ENCODE measurements at regions not wholly inside any gene's neighbourhood (a gene's known extent, or its start where the extent isn't known, plus 50 kb on each side); places are given as distances from the start of the nearest gene placed in this dataset.

DNA sequence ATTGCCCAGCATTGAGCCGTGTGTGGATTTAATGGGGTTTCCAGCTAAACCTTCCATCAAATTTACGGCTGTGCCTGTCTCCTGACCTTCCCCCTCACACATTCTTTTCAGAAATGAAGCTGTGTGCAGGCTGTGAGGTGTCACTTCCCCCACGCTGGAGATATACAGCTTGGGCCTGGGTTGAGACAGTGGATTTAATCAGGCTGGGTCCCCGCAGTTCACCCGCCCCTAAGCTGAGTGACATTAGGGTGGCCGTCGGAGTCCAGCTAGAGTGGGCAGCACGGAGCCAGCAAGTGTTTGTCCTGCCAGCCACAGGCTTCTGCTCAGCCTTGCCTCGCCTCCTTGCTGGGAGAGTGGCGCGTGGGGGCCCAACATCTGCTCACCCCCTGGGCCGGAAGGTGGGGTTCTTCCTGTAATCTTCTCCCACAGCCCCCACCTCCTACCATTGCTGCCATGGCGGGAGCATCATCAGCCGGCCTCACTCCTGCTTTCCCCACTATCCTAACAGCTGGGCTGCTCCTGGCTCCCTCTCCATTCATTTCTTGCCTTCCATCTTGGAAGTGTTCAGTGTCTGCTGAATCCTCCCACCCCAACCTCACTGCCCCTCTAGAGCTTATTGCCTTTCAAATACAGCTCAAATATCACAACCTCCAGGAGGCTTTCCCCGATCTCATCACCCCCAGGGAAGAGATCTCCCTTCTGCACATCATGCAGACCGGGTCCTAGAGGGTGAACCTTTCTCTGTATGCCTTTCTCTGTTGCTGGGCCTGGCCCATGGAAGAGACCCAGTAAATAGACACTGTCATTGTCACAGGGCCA is 149.0 kb downstream of the GLI2 start:
- FAIRE-seq = no peak

DNA sequence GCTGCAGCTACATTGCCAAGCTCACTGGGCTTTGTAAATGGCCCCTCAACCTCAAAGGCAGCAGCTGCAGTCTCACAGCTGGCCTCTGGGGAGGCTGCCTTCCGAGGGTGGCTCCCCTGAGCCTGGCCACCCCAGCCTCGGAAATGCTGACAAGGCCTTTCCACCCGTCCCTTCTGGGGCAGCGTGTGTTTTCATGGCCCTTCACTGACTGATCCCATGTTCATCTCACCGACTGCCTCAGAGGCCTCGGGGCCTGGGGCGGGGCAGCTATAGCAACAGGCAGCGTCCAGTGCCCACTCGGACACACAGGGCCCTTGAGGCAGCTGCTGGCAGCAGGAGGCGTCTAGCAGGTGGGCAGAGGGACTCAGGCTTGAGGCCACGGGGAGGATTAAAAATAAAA is 149.7 kb downstream of the GLI2 start:
- no peak for FAIRE-seq

DNA sequence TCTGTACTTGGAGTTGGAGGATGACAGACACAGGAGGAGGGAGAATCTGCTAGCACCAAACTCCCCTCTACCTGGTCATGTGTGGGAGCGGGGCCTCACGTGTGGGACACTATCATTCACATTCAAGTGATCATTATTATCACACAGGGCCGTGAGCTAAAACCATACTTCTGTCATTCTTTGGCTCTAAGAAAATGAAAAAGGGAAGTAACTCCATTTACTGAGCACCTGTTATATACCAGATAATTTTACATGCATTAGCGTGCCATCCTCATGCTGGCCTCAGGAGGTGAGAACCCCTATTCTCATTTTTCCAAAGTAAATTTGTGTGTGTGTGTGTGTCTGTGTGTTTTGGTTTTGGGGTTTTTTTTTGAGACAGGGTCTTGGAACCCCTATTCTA is 150.1 kb downstream of the GLI2 start:
- FAIRE-seq = no peak

DNA sequence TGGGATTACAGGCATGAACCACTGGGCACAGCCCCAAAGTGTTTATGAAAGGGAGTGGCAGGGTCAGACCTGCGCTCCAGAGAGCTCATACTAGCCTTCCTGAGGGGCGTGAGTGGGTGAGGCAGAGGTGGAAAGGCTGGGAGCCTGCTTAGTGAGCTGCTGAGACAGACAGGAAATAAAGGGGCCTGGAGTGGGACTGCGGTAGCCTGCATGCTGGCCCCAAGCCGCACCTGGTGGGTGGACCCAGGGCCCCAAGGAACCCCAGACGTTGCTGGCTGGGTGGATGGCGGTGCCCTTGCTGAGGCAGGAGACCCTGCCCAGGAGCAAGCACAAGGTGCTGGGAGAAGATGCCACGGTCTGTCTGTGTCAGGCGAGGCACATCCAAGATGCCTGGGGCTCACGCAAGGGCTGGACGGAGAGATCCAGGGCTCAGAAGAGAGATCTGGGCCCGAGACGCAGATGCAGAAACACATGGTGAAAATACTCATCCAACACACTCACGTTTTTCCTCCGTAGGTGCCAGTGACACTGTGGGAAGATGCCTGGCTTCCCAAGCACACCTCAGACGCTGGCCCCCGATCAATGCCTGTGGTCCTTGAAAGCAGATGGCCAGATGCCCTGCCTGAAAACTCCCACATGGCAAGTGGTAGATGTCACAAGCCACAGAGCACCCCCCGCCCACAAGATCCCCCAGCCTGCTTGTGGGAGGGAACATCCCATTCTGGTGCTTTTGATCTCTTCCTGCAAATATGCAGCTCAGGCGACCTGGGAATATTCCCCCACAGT is 151.1 kb downstream of the GLI2 start:
- FAIRE-seq = no peak

DNA sequence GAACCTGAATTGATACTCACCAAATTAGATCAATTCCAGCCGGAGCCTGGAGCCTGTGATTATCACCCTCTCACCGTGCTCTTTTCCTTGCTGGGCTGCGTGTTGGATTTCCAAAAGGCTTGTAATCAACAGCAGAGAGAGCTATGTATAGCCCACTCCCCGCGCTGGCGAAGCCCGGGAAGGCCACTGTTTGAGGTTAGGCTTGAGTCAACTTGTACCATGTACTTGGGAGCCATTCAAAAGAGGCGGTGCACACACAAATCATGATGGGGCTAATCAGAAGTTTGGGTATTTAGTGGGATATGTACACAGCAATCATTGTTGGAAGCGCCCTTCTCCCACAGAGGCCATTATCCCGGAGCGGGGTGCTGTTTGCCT is 151.6 kb downstream of the GLI2 start:
- no peak for FAIRE-seq

DNA sequence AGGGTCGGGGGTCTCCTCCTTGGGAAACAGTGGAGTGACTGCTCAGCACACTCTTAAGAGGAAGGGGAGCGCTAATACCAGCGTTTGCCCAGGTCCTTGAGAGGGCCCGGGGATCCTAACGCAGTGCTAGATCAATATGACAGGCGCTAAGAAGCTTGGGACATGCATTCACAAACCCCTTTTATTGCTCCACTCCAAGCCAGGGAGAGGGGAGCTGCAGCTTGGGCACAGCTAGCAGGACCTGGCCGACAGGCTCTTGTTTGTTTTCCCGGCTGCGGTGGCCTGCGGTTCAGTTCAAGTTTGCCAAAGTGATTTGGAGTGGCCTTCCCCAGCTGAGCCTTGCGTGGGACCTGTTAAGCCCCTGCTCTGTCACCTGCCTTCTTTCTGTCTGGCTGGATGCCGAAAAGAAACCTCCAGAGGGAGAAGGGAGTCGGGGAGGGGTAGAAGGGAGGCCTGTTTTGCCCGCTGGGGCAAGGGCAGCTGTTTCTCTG is 152.1 kb downstream of the GLI2 start:
- no peak for FAIRE-seq

DNA sequence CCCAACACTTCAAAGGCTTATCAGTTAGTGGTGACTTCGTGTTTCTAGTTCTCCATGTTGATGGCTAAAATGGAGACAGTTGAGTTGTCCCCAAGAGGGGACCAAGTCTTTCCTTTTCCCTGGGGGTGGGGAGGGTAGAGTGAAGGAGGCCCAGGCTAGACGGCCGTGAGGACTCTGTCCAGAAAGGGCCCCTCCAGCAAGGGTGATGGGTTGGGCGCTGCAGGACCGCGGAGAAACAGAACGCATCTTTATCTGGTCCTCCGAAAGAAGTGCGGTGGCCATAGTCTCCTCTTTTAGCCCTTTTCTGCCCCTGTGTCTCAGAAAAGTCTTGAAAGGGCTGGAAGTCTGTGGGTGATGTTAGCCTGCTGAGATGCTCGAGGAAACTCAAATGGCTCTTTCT is 153.2 kb downstream of the GLI2 start:
- no peak for FAIRE-seq

DNA sequence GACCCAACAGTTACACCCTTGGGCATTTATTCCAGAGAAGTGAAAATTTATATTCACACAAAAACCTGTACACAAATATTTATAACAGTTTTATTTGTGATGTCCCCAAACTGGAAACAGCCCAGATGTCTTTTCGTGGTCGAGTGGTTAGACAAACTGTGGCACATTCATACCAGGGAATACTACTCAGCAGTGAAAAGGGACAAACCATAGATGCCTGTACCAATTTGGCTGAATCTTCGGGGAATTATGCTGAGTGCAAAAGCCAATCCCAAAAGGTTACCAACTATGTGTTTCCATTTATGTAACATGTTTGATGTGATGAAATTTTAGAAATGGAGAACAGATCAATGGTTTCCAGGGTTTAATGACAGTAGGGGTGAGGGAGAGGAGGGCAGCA is 154.3 kb downstream of the GLI2 start:
- FAIRE-seq = no peak

DNA sequence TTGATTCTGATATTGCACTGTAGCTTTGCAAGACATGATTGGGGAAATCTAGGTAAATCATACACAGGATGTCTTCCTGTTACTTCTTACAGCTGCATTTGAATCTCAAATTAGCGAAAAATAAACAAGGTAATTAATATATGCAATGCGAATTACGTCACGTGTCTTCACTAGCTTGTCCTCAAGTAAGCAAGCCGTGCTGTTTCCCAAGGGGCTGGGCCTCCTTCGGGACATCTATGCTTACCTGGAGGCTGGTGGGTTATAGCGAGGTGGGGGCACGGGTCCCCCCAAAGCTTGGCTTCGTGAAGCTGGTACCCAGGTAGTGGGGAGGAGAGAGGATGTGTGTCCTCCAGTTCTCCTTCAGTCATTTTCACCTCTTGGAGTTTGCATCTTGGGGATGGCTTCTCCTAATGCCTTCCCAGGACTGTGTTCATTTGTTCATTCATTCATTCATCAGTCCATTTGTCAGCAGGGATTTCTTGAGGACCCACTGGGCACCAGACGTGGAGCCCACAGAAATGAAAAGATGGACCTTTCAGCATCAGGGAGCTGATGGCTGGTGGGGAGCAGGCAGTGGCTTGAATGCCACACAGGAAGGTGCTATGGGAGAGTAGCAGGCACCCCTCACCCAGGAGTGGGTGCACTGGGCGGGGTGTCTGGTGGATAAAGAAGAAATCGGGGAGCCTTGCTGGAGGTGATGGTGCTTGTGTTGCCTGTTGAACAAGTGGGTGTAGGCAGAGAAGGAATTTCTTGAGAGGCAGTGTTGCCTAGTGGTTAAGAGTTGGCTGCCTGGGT is 155.1 kb downstream of the GLI2 start:
- no peak for FAIRE-seq

DNA sequence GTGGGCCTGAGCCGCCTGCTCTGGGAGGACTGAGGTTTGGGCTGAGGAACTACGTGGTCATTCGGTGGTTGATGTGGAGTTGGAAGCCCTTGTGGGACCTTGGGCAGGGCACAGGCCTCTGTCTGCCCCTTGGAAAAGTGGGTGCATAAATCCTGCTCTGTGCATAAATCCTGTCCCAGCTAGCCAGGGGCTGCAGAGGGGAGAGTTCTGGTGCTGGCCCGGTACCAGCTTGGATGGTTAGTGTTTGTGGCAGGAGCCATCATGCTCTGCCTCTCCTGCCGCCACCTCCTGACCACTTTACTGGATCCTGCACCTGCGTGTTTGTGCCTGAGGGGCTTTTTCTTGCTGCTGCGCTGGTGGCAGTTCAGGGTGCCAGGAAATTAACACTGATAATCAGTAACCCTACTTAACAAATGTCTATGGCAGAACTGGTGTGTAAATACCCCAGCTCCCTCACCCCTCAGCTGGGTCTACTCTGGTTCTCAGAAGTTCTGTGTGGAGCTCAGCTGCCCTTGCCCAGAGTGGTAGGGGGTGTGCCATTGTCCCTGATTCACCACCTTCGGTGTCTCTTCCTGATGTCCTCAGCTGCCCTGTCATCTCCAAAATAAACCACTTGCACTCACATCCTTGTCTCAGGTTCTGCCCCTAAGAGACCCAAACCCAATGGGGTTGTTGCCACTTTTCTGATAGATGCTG is 156.8 kb downstream of the GLI2 start:
- no peak for FAIRE-seq

DNA sequence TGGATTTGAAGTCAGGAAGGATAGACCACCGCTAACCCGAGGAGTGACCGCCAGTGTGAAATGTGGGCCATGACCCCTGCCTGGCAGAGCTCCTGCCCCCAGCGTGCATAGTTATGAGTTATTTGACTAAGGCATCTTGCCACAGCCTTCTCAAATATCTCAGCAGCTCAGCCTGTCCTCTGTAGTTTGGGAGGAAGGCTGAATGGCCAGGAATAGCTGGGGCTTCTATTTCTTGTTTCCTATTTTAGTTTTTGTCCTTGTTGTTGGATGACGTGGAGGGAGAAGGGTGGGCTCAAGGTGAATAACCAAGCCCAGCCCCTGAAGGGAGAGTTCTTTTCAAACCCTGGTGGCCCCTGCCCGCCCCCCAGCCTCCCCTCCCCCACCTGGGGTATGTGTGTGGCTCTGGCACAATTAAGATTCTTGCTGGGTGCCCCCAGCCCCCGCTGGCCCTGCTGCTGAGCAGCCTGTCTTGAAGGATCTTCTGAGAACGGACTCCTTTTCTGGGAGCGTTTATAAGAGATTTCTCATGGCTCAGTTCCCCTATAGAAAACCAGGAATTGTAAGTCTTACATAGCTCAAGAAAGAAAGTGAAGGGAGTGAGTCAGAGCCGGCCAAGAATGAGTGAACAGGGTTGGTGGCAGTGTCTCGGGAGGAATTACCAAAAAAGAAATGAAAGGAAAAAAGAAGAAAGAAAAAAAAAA is 157.4 kb downstream of the GLI2 start:
- FAIRE-seq = no peak

DNA sequence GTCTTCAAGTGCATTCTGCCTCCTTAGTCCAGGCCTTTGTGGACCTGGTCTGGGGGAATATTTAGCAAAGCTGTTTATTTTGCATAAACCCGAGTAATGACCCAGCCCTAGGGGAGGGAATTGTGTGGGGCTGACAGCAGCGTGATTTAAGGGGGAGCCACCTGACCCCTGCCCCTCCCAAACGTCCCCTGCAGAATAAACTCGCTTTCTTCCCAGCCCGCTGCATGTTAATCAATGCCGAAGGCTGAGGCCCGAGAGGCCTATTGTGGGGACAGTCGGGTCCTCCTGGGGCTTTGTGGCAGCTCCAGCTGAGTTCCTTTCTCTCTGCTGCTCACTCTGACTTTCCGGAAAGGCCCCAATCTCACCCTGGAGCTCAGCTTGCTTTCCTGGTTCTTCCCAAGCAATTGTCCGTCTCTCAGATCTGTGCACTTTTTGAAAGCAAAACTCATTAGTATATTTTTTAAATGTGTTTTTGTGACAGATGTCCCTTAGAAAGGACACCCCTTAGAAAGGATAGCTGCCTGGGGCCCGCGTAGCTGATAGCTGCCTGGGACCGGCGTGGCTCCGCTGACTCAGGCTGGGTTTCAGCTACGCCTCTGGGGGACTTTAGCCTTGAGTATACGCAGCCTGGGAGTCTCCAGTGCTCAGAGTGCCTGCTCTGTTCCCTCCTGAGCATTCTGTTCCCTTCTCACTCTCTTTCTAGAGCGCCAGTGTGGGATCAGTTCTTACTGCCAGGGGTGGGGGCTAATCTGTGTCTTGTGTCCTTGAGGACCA is 158.3 kb downstream of the GLI2 start:
- FAIRE-seq = no peak

DNA sequence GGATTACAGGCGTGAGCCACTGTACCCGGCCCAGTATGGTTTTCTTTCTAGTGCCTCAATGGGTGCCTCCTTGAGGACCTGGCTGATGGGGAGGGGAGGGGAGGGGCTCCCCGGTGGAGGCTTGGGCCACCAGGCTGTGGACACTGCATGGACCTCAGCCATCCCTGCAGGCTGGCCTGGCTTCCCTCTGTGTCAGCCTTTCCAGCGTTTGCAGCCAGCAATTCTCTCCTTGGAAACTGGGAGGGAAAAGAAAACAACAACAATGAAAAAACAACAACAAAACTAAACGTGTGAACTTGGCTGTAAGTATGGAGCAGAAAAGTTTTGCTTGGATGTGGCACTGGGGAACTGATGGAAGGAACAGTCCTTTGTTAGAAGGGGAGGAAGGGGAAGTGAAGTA is 159.3 kb downstream of the GLI2 start:
- FAIRE-seq = no peak

DNA sequence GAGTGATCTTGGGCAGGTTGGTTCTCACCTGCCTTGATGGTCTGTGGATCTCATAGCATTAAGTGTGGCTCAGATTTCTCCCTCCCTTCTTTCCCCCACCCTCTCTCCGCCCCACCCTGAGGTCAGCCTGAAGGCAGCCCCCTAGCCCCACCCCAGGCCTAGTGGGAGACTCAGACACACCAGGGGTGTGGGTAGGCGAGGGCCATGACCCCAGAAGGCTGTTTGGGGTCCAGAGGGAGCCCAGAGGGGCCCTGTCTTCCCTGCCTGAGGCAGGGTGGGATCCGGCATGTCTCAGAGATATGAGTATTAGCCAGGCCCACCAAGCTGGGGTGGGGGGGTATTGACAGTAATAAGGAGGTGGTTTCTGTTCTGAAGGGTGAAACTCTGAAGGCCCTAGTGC is 160.5 kb downstream of the GLI2 start:
- FAIRE-seq = no peak

DNA sequence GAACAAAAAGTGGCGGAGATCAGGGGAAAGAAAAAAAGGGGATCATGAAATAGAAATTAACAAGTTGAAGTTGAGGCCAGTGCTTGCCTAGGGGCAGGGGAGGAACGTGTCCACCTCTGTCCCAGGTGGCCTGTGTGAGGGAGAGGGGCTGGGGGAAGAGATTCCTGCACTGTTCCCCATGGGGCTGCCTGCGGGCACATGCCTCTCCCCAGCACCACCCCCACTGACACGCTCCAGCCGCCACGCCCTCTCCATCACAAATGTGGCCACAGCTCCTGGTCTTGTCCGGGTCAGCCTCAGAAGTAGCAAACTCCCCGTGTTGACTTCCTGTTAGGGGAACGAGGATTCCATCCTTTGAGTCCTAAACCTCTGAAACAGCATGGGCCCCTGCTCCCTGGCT is 161.2 kb downstream of the GLI2 start:
- no peak for FAIRE-seq

DNA sequence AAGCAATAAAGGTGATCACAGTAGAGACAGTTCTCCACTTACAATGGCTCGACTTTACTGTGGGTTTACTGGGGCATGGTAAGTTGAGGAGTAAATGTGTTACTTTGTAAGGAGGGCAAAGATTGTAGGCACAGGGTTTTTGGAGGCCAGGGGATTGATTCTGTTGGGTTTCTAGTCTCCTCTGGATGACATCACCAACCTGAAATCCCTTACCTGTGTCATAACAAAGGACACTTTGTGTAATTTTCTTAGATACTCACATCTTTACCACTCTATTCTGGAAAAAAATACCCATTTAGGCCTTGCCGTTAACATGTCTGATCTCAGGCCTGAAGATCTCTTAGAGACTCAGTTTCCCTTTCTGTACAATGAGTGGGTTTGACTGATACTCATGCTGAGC is 161.7 kb downstream of the GLI2 start:
- FAIRE-seq = no peak

DNA sequence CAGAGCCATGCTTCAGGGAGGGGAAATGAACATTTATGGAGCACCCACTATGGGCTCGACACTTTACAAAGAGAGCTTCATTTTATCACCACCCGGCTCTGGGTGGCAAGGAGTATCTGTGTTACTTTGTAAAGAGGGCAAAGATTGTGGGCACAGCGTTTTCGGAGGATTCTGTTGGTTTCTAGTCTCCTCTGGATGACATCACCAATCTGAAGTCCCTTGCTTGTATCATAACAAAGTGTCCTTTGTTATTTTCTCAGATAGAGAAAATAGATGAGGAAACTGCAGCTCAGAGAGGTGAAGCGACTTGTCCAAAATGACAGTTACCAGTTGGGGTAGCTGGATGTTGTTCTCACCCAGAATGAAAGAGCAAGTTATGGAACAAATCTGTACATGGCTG is 162.8 kb downstream of the GLI2 start:
- FAIRE-seq = no peak

DNA sequence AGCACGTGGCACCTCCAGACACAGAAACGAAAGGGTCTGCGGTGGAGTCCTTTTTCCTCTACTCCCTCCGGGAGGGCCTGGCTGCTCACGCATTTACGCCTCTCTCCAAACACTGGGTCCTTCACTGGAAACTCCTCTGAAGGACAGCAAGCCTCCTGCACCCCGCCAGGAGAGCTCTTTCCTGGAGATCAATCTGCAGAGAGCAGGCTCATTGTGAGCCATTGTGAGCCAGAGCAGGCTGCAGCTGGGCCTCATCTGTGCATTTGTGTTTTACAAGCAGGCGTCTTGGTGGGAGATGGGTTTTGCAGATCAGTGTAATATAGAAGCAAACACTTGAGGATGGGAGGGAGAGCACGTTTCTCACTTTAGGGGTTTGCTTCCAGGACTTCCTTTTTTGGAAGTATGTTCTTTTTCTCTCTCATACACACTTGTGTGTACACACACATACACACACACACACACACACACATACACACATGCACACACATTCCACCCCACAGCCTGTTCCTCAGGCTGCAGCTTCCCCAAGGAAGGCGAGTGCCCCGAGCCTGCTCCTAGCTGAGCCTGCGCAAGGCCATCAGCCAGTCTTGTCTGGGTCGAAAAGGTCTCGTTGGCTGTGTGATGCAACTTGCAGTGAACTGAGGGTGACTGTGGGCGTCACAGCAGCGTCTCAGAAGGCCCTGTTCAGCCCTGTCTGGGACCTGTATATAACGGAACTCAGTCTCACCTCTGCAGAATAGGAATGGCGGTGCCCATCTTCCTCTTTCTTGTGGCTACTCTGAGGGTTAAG is 163.5 kb downstream of the GLI2 start:
- FAIRE-seq = no peak

DNA sequence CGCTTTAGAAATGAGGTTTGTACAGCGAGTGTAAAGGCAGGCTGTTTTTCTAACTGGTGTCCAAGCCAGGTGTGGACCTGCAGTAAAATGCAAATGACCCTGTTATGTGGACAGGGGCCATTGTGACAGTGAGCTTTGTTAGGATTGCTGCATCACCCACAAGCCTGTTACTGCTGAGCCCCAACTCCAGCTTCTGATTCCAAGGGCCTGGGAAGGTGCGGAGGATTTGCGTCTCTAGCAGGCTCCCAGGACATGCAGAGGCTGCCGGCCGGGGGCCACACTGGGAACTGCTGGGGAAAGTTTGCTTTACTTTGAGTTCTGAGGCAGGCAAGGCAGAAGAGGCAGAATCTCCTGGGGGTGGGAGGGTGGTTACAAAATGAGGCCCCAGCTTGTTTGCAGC is 164.1 kb downstream of the GLI2 start:
- no peak for FAIRE-seq

DNA sequence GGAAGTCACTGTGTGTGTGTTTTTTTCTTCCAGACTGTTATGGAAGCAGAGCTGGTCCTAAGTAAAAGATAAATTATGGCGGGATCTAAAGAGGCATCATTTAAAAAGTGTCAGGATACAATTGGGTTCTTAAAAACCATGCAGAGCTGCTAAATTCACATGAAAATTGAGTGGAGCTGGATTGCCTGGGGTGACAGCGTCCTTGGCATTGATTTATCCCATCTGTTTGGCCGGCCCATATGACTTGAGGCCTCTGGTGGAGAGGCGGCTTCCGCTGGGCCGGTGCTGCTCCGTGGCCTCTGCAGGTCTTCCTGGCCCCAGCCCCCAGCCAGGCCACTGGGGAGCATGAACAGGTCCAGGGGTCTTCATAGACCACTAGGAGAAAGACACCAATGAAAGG is 165.5 kb downstream of the GLI2 start:
- FAIRE-seq = no peak

DNA sequence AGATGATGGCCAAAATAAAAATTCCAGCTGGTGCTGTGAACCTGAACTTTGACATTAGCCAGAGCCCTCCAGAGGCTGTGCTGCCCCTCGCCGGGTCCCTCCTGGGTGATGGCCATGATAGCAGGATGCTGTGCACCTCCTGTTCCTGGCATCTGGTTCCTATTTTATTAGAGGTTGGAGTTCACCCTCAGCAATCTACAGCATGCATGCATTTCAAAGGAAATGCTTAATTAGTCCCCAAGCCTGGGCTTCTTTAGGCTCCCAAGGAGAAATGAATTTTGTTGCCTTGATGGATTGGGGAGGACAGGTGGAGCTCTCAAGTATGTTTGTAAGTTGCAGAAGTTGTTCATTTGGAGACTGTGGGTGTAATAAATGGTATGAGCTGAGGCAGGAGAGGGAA is 166.9 kb downstream of the GLI2 start:
- no peak for FAIRE-seq

Data from islet of Langerhans (tissue), 1 donor.